ENCODE measurements at regions not wholly inside any gene's neighbourhood (a gene's known extent, or its start where the extent isn't known, plus 50 kb on each side); places are given as distances from the start of the nearest gene placed in this dataset.

- no peak for TF ChIP-seq CTCF (IDR thresholded peaks at IDR 0.05; ENCODE audit: unreplicated experiment)
- peaks cover 57% of the 10 kb centered on the region for H3K27me3 Mint-ChIP-seq (ENCODE audit: unreplicated experiment)
- DNase-seq: no peak
- no peak overlapping the region for H3K4me3 Mint-ChIP-seq (ENCODE audit: low read depth, unreplicated experiment)
- no peak overlapping the region for H3K27ac Mint-ChIP-seq (ENCODE audit: unreplicated experiment)
- BruUV-seq (replicated peaks): no TSS peak
- intact Hi-C loops (cut with micrococcal nuclease; ENCODE audit: unreplicated experiment): no loop called here
- peaks cover 2% of the 10 kb centered on the region for H3K9me3 Mint-ChIP-seq (ENCODE audit: low read depth, unreplicated experiment)
- CTCF ChIA-PET: no interaction called here
- no peaks in the 10 kb centered on the region for H3K4me1 Mint-ChIP-seq (ENCODE audit: low read depth, unreplicated experiment)
- no peaks in the 10 kb centered on the region for H3K36me3 Mint-ChIP-seq (ENCODE audit: insufficient read depth, unreplicated experiment)
These were observed 59.3 kb upstream of the BMPER start for GRCh38 chr7:33845991-33846509.

GRCh38 chr7:33849004-33849403 is 56.3 kb upstream of the BMPER start:
- CTCF ChIA-PET: interaction anchor here (0.6 kb wide), 1 partner anchor 21 kb away, joined by 4 read pairs; no protein-coding TSS in a partner anchor
- H3K36me3 Mint-ChIP-seq (ENCODE audit: insufficient read depth, unreplicated experiment): no peaks in the 10 kb centered on the region
- no peak overlapping the region for H3K4me3 Mint-ChIP-seq (ENCODE audit: low read depth, unreplicated experiment)
- H3K4me1 Mint-ChIP-seq (ENCODE audit: low read depth, unreplicated experiment): no peaks in the 10 kb centered on the region
- peaks cover 2% of the 10 kb centered on the region for H3K9me3 Mint-ChIP-seq (ENCODE audit: low read depth, unreplicated experiment)
- no peak for DNase-seq
- H3K27ac Mint-ChIP-seq (ENCODE audit: unreplicated experiment): no peak overlapping the region
- no peak for TF ChIP-seq CTCF (IDR thresholded peaks at IDR 0.05; ENCODE audit: unreplicated experiment)
- H3K27me3 Mint-ChIP-seq (ENCODE audit: unreplicated experiment): peaks cover 63% of the 10 kb centered on the region
- intact Hi-C loops (cut with micrococcal nuclease; ENCODE audit: unreplicated experiment): no loop called here
- no TSS peak for BruUV-seq (replicated peaks)

- no peak for DNase-seq
- CTCF ChIA-PET: no interaction called here
- peaks cover 63% of the 10 kb centered on the region for H3K27me3 Mint-ChIP-seq (ENCODE audit: unreplicated experiment)
- peaks cover 2% of the 10 kb centered on the region for H3K9me3 Mint-ChIP-seq (ENCODE audit: low read depth, unreplicated experiment)
- no TSS peak for BruUV-seq (replicated peaks)
- intact Hi-C loops (cut with micrococcal nuclease; ENCODE audit: unreplicated experiment): no loop called here
- H3K36me3 Mint-ChIP-seq (ENCODE audit: insufficient read depth, unreplicated experiment): no peaks in the 10 kb centered on the region
- no peak overlapping the region for H3K27ac Mint-ChIP-seq (ENCODE audit: unreplicated experiment)
- no peak overlapping the region for H3K4me3 Mint-ChIP-seq (ENCODE audit: low read depth, unreplicated experiment)
- no peak for TF ChIP-seq CTCF (IDR thresholded peaks at IDR 0.05; ENCODE audit: unreplicated experiment)
- H3K4me1 Mint-ChIP-seq (ENCODE audit: low read depth, unreplicated experiment): no peaks in the 10 kb centered on the region
These were observed 55.3 kb upstream of the BMPER start for GRCh38 chr7:33849971-33850559.

GRCh38 chr7:33850768-33851167 is 54.6 kb upstream of the BMPER start:
- no peaks in the 10 kb centered on the region for H3K36me3 Mint-ChIP-seq (ENCODE audit: insufficient read depth, unreplicated experiment)
- H3K4me1 Mint-ChIP-seq (ENCODE audit: low read depth, unreplicated experiment): no peaks in the 10 kb centered on the region
- BruUV-seq (replicated peaks): no TSS peak
- H3K4me3 Mint-ChIP-seq (ENCODE audit: low read depth, unreplicated experiment): no peak overlapping the region
- H3K9me3 Mint-ChIP-seq (ENCODE audit: low read depth, unreplicated experiment): peaks cover 2% of the 10 kb centered on the region
- intact Hi-C loops (cut with micrococcal nuclease; ENCODE audit: unreplicated experiment): no loop called here
- TF ChIP-seq CTCF (IDR thresholded peaks at IDR 0.05; ENCODE audit: unreplicated experiment): no peak
- peaks cover 70% of the 10 kb centered on the region for H3K27me3 Mint-ChIP-seq (ENCODE audit: unreplicated experiment)
- CTCF ChIA-PET: no interaction called here
- DNase-seq: no peak
- no peak overlapping the region for H3K27ac Mint-ChIP-seq (ENCODE audit: unreplicated experiment)

Measured in Calu3 (cell line).